ENCODE measurements at regions not wholly inside any gene's neighbourhood (a gene's known extent, or its start where the extent isn't known, plus 50 kb on each side); places are given as distances from the start of the nearest gene placed in this dataset.

GRCh38 chr2:15789381-15790062, 150.8 kb upstream of the MYCN start:
- TF ChIP-seq CTCF (IDR thresholded peaks at IDR 0.05 in 4 of 5, conservative IDR thresholded peaks at IDR 0.05 in 1 of 5) (no peak), POLR2A (IDR thresholded peaks at IDR 0.05) (no peak)
